CD4-positive, alpha-beta T cell treated with Interleukin-2 at 100 ng/mL for 4 hours (primary cell): ENCODE measurements at regions not wholly inside any gene's neighbourhood (a gene's known extent, or its start where the extent isn't known, plus 50 kb on each side); places are given as distances from the start of the nearest gene placed in this dataset.

Experiments
- DNase-seq: peaks from one replicate; pipeline ENCODE4 v3.0.0-alpha.2; 2020; ENCODE audit warnings: low spot score

GRCh38 chr18:24530630-24531111 is 70.2 kb downstream of the HRH4 start:
- no peak for DNase-seq

GRCh38 chr18:24534271-24534670 is 73.8 kb downstream of the HRH4 start:
- no peak for DNase-seq

GRCh38 chr18:24534737-24535136 is 74.3 kb downstream of the HRH4 start:
- DNase-seq, result no peak

GRCh38 chr18:24535527-24536295 is 75.3 kb downstream of the HRH4 start:
- no peak for DNase-seq

- DNase-seq, result no peak
Measured at GRCh38 chr18:24536326-24536725, 75.9 kb downstream of the HRH4 start.

- no peak for DNase-seq
Measured at GRCh38 chr18:24536834-24537233, 76.4 kb downstream of the HRH4 start.

GRCh38 chr18:24538414-24539264 is 78.2 kb downstream of the HRH4 start:
- no peak for DNase-seq

GRCh38 chr18:24539866-24540617 is 79.6 kb downstream of the HRH4 start:
- DNase-seq, result no peak

GRCh38 chr18:24540896-24541295 is 80.5 kb downstream of the HRH4 start:
- no peak for DNase-seq

GRCh38 chr18:24543086-24543794 is 82.8 kb downstream of the HRH4 start:
- DNase-seq, result no peak

- no peak for DNase-seq
Measured at GRCh38 chr18:24543795-24544498, 83.5 kb downstream of the HRH4 start.

GRCh38 chr18:24544949-24545348 is 84.5 kb downstream of the HRH4 start:
- no peak for DNase-seq

GRCh38 chr18:24545651-24546050 is 85.2 kb downstream of the HRH4 start:
- DNase-seq, result no peak

- DNase-seq, result no peak
Measured at GRCh38 chr18:24546307-24546706, 85.9 kb downstream of the HRH4 start.

GRCh38 chr18:24548583-24548982 is 88.1 kb downstream of the HRH4 start:
- DNase-seq, result no peak

GRCh38 chr18:24552218-24552617 is 91.8 kb downstream of the HRH4 start:
- no peak for DNase-seq

GRCh38 chr18:24553571-24554285 is 93.3 kb downstream of the HRH4 start:
- no peak for DNase-seq

GRCh38 chr18:24558403-24558802 is 98.0 kb downstream of the HRH4 start:
- DNase-seq, result no peak

- DNase-seq, result no peak
Measured at GRCh38 chr18:24559526-24559925, 99.1 kb downstream of the HRH4 start.

- no peak for DNase-seq
Measured at GRCh38 chr18:24560511-24560981, 100.1 kb downstream of the HRH4 start.
